Endothelial cell of umbilical vein (primary cell): ENCODE measurements at regions not wholly inside any gene's neighbourhood (a gene's known extent, or its start where the extent isn't known, plus 50 kb on each side); places are given as distances from the start of the nearest gene placed in this dataset.

Source experiments
- BruUV-seq: library from RNA; stranded (reverse); fragments of 400-500 nt; replicated peaks from 2 replicates; lab custom pipeline; 2021; lab: Mats Ljungman, UMichigan
- CTCF ChIA-PET: fragments of 300-600, 350-600 bp; sonication (Branson Sonifier 250); formaldehyde crosslinking; loops from one replicate; lab custom pipeline; 2021; ENCODE audit warnings: antibody characterized with exemption, inconsistent platforms; lab: Charles Lee
- POLR2A ChIA-PET: fragments of 300-600, 350-600 bp; sonication (Branson Sonifier 250); formaldehyde crosslinking; loops from one replicate; lab custom pipeline; 2021; ENCODE audit warnings: antibody characterized with exemption, inconsistent platforms; lab: Charles Lee
- DNase-seq: peaks from one replicate; pipeline ENCODE4 v3.0.0-alpha.2; 2011; ENCODE audit warnings: low read depth, low spot score
- FAIRE-seq: peaks from 2 replicates; lab custom pipeline; 2011; peaks lifted over from hg19 to GRCh38; lab: Jason Lieb, UNC
- H2AFZ ChIP-seq: 2 replicates; pipeline ENCODE4 v1.6.0; 2012; ENCODE audit warnings: low read depth, low read length, control low read depth, inconsistent platforms
- H3K27ac ChIP-seq: 2 replicates; pipeline ENCODE4 v1.5.1; 2011; ENCODE audit warnings: low read depth, mild to moderate bottlenecking, control low read depth, low read length, moderate library complexity; ENCODE audit not compliant: insufficient read depth
- H3K27me3 ChIP-seq, 2 experiments: 2 replicates each; pipeline versions ENCODE4 v1.6.0 to v1.6.1; 2011; ENCODE audit warnings: low read length in 2 of 2, mixed read lengths in 1 of 2; ENCODE audit not compliant: control insufficient read depth in 2 of 2, insufficient read depth in 2 of 2
- H3K36me3 ChIP-seq, 2 experiments: 2 replicates in 1 of 2; 3 replicates in 1 of 2; pipeline ENCODE4 v1.5.1; 2011; ENCODE audit warnings: low read length in 2 of 2, mild to moderate bottlenecking in 1 of 2, moderate library complexity in 1 of 2; ENCODE audit not compliant: control insufficient read depth in 2 of 2, insufficient read depth in 2 of 2; ENCODE audit errors: extremely low read depth in 1 of 2
- H3K4me1 ChIP-seq: 3 replicates; pipeline ENCODE4 v1.5.1; 2011; ENCODE audit warnings: mild to moderate bottlenecking, low read length; ENCODE audit not compliant: control insufficient read depth, insufficient read depth; ENCODE audit errors: extremely low read depth
- H3K4me2 ChIP-seq: 2 replicates; pipeline ENCODE4 v1.6.1; 2011; ENCODE audit warnings: low read length, control low read depth, mixed read lengths; ENCODE audit not compliant: insufficient read depth
- H3K4me3 ChIP-seq, 3 experiments: fragments of 200-600 bp in 1 of 3; sonication (generic), shearing (Covaris generic) in 1 of 3; replicated peaks in 1 of 3; 2 replicates each; pipeline ENCODE4 v1.5.1; 2011 to 2016; ENCODE audit warnings: control low read depth in 3 of 3, low read length in 3 of 3, mild to moderate bottlenecking in 2 of 3, inconsistent platforms in 1 of 3, low read depth in 1 of 3, moderate library complexity in 1 of 3; ENCODE audit not compliant: insufficient read depth in 1 of 3
- H3K79me2 ChIP-seq: 2 replicates; pipeline ENCODE4 v1.6.0; 2012; ENCODE audit warnings: low read length, inconsistent platforms; ENCODE audit not compliant: control insufficient read depth, insufficient read depth
- H3K9ac ChIP-seq: replicated peaks from 2 replicates; pipeline ENCODE3; 2011; ENCODE audit warnings: low read length, control low read depth; ENCODE audit not compliant: insufficient read depth; ENCODE audit errors: extremely low read depth
- H3K9me1 ChIP-seq: replicated peaks from 3 replicates; pipeline ENCODE4 v1.6.0; 2011; ENCODE audit warnings: mild to moderate bottlenecking, low read length; ENCODE audit not compliant: control insufficient read depth, insufficient read depth; ENCODE audit errors: extremely low read depth
- H3K9me3 ChIP-seq: replicated peaks from 2 replicates; pipeline ENCODE4 v1.5.1; 2012; ENCODE audit warnings: low read length, inconsistent platforms; ENCODE audit not compliant: control insufficient read depth, insufficient read depth
- H4K20me1 ChIP-seq: replicated peaks from 2 replicates; pipeline ENCODE3; 2011; ENCODE audit warnings: mild to moderate bottlenecking, low read length; ENCODE audit not compliant: control insufficient read depth, insufficient read depth; ENCODE audit errors: extremely low read depth
- EZH2 ChIP-seq: IDR thresholded peaks from 2 replicates; pipeline ENCODE4 v1.6.1; 2012; ENCODE audit warnings: borderline replicate concordance, low read depth, mild to moderate bottlenecking, moderate library complexity, low read length, inconsistent platforms; ENCODE audit not compliant: severe bottlenecking
- FOS ChIP-seq: IDR thresholded peaks from 2 replicates; pipeline ENCODE4 v1.6.1; 2011; ENCODE audit warnings: mild to moderate bottlenecking, low read length, moderate library complexity, borderline replicate concordance; ENCODE audit not compliant: insufficient read depth
- GATA2 ChIP-seq: IDR thresholded peaks from 2 replicates; pipeline ENCODE4 v1.7.0; 2011; ENCODE audit warnings: low read depth, mild to moderate bottlenecking, moderate library complexity, mixed read lengths, low read length; ENCODE audit not compliant: insufficient read length, insufficient read depth
- JUN ChIP-seq: IDR thresholded peaks from 2 replicates; pipeline ENCODE4 v1.6.1; 2011; ENCODE audit warnings: borderline replicate concordance, low read depth; ENCODE audit not compliant: insufficient read length, insufficient read depth
- MYC ChIP-seq: IDR thresholded peaks from one replicate; pipeline ENCODE4 v1.6.1; 2011; ENCODE audit warnings: mild to moderate bottlenecking, low read depth, low read length
- POLR2A ChIP-seq: IDR thresholded peaks from 2 replicates; pipeline ENCODE4 v1.6.1; 2012; ENCODE audit warnings: low read depth, mild to moderate bottlenecking, control low read depth, low read length
- POLR2AphosphoS5 ChIP-seq: IDR thresholded peaks from 2 replicates; pipeline ENCODE4 v1.6.1; 2012; ENCODE audit warnings: low read depth, mild to moderate bottlenecking, control low read depth, low read length, moderate library complexity; ENCODE audit not compliant: insufficient read depth
- dilution Hi-C: fragments of 300-500 bp; cut with MboI; formaldehyde crosslinking; loops from one replicate; pipeline ENCODE4 v1.15.0; 2019; ENCODE audit warnings: low sequenced_read_pairs; ENCODE audit not compliant: extremely low pct_ligation_motif_present
- intact Hi-C: fragments of 100-400 bp; cut with micrococcal nuclease; formaldehyde crosslinking; loops from one replicate; pipeline ENCODE4 v1.10.0; 2022
- TF ChIP-seq, protein P1 (sequence below): IDR thresholded peaks from 2 replicates; pipeline ENCODE4 v1.6.1; 2011; ENCODE audit not compliant: insufficient read depth, insufficient read length
- TF ChIP-seq, protein P2 (sequence below), 2 donors: IDR thresholded peaks; 1 replicate in 1 of 2; 2 replicates in 1 of 2; pipeline ENCODE4 v1.5.1; 2011; ENCODE audit warnings: low read length in 2 of 2, mild to moderate bottlenecking in 2 of 2, moderate library complexity in 2 of 2, control low read depth in 1 of 2, inconsistent platforms in 1 of 2, low read depth in 1 of 2; ENCODE audit not compliant: insufficient read depth in 1 of 2; ENCODE audit errors: extremely low read depth in 1 of 2

DNA sequence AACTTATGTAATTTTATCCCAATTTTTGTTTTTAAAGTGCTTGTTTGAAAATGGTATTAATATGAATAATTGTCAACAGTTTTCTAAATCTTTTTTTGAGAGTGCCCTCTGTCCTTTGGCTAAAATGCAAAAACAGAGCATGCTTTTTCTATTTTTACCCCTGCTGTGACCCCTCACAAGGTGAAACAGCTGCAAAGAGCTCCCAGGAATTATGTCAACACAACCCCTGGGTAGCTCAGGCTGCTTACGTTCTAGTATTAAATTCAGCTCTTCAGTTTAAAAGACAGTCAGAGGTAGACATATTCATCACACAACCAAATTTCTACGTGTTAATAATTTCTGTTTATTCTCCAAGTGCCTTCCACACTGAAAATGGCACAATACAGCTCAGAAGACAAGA lies 367.5 kb downstream of the PRDM5 start:
- no peak for TF ChIP-seq POLR2A
- no peak for TF ChIP-seq FOS
- no peak for TF ChIP-seq EZH2
- TF ChIP-seq, protein P1, sequence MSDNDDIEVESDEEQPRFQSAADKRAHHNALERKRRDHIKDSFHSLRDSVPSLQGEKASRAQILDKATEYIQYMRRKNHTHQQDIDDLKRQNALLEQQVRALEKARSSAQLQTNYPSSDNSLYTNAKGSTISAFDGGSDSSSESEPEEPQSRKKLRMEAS = no peak
- no peak for TF ChIP-seq JUN
- no peak for TF ChIP-seq POLR2AphosphoS5
- TF ChIP-seq GATA2 = no peak
- no peak for TF ChIP-seq MYC
- Histone ChIP-seq H3K27me3 (no peaks in the 10 kb centered on the region), H3K9me1 (no peaks in the 10 kb centered on the region), H3K4me2 (no peak overlapping the region), H3K9me3 (no peaks in the 10 kb centered on the region), H3K36me3 (no peaks in the 10 kb centered on the region), H3K4me3 (no peak overlapping the region), H3K79me2 (no peaks in the 10 kb centered on the region), H4K20me1 (no peaks in the 10 kb centered on the region), H3K27ac (no peak overlapping the region), H2AFZ (no peak overlapping the region), H3K9ac (no peak overlapping the region), H3K4me1 (no peaks in the 10 kb centered on the region)
- BruUV-seq = no TSS peak
- ChIA-PET POLR2A (no interaction called here), CTCF (no interaction called here)
- DNase-seq (no peak), FAIRE-seq (no peak)
- intact Hi-C loops (no loop called here), dilution Hi-C loops (no loop called here)

DNA sequence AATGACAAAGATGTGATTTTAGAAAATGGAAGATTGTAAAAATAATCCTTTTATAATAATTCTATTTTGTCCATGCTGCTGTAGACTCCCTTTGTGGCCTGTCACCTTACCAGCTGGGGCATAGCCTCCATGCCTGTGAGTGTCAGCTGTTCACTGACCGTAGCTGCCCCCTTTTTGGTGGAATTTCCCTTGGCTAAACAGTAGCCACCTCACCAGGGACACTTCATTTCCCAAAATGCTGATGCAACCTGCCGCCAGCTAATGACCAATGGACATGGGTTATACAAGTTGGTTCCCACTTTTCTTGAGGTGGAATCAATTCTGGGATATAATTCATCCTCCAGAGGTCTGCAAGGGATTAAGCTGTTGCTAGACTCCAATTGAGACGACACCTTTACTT lies 368.4 kb downstream of the PRDM5 start:
- Histone ChIP-seq H3K9me1 (no peaks in the 10 kb centered on the region), H3K4me2 (no peak overlapping the region), H4K20me1 (no peaks in the 10 kb centered on the region), H3K9ac (no peak overlapping the region), H2AFZ (no peak overlapping the region), H3K79me2 (no peaks in the 10 kb centered on the region), H3K4me3 (no peak overlapping the region), H3K4me1 (no peaks in the 10 kb centered on the region), H3K9me3 (no peaks in the 10 kb centered on the region), H3K27ac (no peak overlapping the region), H3K36me3 (no peaks in the 10 kb centered on the region), H3K27me3 (no peaks in the 10 kb centered on the region)
- TF ChIP-seq POLR2AphosphoS5 (no peak), MYC (no peak), JUN (no peak), GATA2 (no peak), POLR2A (no peak), EZH2 (no peak), FOS (no peak)
- TF ChIP-seq, protein P2, sequence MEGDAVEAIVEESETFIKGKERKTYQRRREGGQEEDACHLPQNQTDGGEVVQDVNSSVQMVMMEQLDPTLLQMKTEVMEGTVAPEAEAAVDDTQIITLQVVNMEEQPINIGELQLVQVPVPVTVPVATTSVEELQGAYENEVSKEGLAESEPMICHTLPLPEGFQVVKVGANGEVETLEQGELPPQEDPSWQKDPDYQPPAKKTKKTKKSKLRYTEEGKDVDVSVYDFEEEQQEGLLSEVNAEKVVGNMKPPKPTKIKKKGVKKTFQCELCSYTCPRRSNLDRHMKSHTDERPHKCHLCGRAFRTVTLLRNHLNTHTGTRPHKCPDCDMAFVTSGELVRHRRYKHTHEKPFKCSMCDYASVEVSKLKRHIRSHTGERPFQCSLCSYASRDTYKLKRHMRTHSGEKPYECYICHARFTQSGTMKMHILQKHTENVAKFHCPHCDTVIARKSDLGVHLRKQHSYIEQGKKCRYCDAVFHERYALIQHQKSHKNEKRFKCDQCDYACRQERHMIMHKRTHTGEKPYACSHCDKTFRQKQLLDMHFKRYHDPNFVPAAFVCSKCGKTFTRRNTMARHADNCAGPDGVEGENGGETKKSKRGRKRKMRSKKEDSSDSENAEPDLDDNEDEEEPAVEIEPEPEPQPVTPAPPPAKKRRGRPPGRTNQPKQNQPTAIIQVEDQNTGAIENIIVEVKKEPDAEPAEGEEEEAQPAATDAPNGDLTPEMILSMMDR (IDR thresholded peaks at IDR 0.05; ENCODE audit: extremely low read depth in 1 of 2, insufficient read depth in 1 of 2, low read depth in 1 of 2, low read length in 2 of 2) = no peak
- TF ChIP-seq, protein P1 = no peak
- intact Hi-C loops (no loop called here), dilution Hi-C loops (no loop called here)
- FAIRE-seq (no peak), DNase-seq (no peak)
- POLR2A ChIA-PET = no interaction called here
- no TSS peak for BruUV-seq
- CTCF ChIA-PET = no interaction called here
